GM12865 (cell line): ENCODE measurements at regions not wholly inside any gene's neighbourhood (a gene's known extent, or its start where the extent isn't known, plus 50 kb on each side); places are given as distances from the start of the nearest gene placed in this dataset.

Experiments
- DNase-seq: peaks from one replicate; pipeline ENCODE4 v3.0.0; 2010; ENCODE audit warnings: low read depth
- H3K4me3 ChIP-seq: 2 replicates; pipeline ENCODE4 v1.5.1; 2011; ENCODE audit warnings: mild to moderate bottlenecking, low read depth, low read length, control low read depth
- TF ChIP-seq, protein P1 (sequence below): IDR thresholded peaks from 2 replicates; pipeline ENCODE4 v1.5.1; 2011; ENCODE audit warnings: low read length, control low read depth, low read depth, inconsistent platforms; ENCODE audit not compliant: insufficient read depth; ENCODE audit errors: missing control alignments

DNA sequence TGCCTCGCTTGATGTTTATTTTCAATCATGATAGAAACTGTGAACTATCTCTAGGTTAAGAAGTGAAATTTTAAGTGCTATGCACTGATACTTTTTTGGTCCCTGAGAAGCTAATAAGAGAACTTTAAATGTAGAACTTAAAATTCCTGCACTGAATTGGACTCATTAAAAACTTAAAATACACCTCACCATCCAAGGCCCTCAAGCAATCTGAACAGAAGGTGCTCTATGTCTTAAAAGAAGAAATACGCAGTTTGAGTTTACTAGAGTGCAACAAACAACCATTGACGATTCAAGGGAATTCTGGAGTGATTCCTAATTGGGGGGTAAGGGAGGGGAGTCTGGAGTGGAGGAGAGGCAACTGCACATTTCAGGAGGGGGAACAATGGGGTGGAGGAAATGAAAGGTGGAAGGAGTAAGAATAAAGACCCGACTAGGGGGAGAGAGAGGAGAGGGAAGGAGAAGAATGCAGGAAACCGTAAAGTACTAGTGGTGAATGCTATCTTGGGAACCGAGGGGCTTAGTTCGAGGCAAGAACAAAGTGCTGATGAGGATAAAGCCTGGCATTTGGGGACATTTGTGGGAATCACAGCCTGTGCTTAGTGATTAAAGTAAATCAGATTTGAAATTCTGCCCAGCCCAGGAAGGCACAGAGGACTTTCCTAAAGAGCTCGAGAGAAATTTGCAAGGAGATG, 389.7 kb downstream of the AACS start:
- TF ChIP-seq, protein P1, sequence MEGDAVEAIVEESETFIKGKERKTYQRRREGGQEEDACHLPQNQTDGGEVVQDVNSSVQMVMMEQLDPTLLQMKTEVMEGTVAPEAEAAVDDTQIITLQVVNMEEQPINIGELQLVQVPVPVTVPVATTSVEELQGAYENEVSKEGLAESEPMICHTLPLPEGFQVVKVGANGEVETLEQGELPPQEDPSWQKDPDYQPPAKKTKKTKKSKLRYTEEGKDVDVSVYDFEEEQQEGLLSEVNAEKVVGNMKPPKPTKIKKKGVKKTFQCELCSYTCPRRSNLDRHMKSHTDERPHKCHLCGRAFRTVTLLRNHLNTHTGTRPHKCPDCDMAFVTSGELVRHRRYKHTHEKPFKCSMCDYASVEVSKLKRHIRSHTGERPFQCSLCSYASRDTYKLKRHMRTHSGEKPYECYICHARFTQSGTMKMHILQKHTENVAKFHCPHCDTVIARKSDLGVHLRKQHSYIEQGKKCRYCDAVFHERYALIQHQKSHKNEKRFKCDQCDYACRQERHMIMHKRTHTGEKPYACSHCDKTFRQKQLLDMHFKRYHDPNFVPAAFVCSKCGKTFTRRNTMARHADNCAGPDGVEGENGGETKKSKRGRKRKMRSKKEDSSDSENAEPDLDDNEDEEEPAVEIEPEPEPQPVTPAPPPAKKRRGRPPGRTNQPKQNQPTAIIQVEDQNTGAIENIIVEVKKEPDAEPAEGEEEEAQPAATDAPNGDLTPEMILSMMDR, result no peak
- no peak overlapping the region for H3K4me3 ChIP-seq
- DNase-seq, result no peak

DNA sequence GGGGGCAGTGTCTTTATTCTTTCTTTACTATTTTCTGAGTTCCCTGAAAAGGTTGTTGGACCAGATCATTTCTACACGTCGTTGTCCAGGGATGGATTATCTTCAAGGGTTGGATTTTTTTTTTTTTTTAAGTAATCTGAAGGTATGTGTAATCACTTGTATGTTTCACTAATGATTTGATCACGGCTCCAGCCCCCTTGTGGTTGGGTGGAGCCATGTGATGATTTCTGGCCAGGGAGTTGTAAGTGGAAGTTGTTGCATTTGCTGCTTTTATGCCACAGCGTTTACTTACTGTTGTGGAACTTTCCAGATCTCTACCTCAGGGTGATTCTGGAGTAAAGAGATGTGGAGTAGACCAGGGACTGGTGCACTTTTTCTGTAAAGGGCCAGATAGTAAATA, 390.3 kb downstream of the AACS start:
- no peak overlapping the region for H3K4me3 ChIP-seq
- DNase-seq, result no peak
- TF ChIP-seq, protein P1, result no peak

DNA sequence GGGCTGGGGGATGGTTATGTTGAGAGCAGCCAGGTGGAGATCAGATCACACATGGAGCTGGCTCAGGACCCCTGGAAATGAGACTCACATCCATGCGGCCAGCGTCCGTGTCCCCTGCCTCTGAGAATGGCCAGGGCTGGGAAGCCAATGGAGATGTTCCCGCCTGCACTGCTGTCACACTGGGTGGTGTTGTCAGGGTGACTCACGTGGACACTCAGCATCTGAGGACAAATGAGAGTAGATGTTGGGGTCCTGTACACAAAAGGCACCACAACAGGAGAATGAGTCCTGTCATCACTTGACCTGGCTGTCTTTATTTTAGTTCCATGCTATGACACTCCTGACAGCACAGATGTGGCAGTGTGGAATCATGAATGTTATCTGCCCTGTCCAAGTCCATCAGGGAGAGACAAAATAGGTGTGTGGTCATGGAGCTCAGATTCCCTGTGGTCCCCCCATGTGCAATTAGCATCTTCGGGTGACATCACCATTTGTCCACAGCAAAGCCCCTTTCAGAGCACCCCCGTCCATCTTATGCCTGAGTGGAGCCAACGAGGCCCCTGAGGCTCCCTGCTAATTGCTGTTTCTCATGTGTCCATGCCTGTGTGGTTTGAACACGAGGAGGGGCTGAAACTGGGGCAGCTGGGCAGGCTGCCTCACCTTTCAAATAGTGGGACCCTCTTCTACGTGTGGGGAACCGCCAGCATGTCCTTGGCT, 393.5 kb downstream of the AACS start:
- TF ChIP-seq, protein P1, result no peak
- no peak for DNase-seq
- H3K4me3 ChIP-seq, result no peak overlapping the region

DNA sequence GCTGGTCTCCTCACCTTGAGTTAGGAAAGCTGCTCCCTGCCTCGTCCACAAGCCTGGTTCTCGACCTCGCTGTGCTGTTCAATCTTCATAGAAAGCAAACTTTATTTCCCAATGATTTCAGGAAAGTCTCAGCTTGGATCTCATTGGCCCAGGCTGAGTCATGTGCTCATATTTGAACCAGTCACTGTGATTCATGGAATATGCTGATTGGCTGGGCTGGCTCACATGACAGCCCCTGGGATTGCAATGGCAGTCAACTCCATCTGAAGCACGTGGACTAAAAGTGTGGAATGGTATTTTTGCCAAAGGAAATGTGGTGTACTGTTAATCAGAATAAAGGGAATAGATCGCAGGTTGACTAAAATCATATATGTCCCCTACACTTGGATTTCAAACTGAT, 396.6 kb downstream of the AACS start:
- DNase-seq, result no peak
- TF ChIP-seq, protein P1, result no peak
- no peak overlapping the region for H3K4me3 ChIP-seq

DNA sequence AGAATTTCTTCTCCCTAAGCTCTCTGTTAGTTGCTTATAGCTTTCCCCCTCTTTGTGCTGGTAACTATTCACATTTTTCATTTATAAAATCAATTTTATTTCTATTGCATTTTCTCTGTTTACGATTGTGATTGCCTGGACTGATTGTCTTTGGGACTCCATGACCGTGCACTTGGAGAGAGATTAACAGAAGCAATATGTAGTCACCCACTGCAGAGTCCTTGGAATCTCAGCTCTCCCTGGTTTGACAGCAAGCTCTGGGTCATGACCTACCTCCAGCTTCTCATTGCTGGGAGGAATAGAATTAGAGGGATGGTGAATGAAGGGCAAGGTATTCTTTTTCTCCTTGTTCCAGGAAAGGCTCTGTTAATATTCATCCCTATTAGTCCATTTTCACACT, 398.2 kb downstream of the AACS start:
- no peak for DNase-seq
- H3K4me3 ChIP-seq, result no peak overlapping the region
- TF ChIP-seq, protein P1, result no peak

DNA sequence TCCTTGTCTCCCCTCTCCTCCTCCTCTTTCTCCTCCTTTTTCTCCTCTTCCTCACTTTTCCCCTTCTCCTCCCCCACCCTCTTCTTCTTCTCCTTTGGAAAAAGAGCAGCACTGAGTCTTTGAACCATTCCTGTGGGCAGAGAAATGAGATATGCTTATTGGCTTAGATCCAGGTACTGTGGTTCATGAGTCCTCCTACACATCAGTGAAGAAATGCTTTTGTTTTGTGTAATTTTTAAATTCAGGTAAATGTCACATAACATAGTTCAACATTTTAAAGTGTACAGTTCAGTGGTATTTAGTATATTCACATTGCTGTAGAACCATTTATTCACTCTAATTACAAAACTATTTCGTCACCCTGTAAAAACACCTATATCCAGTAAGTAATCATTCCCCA, 402.1 kb downstream of the AACS start:
- H3K4me3 ChIP-seq, result no peak overlapping the region
- no peak for DNase-seq
- TF ChIP-seq, protein P1, result no peak

DNA sequence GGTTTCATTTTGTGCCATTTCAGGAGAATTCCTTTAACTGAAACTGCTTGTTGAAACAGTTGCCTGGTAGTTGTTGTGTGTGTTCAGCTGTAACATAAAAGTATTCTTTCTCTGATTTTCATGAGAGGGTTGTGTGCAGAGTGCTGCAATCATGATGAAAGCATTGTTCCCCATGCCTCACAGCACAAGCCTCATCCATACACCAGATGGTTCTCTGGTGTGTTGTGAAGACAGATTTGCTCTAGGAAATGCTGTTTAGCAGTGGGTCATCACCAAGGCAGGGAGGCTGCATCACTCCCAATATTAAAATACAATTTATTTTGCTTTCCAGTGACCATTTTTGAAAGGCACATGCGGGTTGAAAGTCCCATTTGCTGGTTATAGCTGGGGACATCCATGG, 404.4 kb downstream of the AACS start:
- no peak overlapping the region for H3K4me3 ChIP-seq
- TF ChIP-seq, protein P1, result no peak
- no peak for DNase-seq
